ENCODE measurements at regions not wholly inside any gene's neighbourhood (a gene's known extent, or its start where the extent isn't known, plus 50 kb on each side); places are given as distances from the start of the nearest gene placed in this dataset.

DNA sequence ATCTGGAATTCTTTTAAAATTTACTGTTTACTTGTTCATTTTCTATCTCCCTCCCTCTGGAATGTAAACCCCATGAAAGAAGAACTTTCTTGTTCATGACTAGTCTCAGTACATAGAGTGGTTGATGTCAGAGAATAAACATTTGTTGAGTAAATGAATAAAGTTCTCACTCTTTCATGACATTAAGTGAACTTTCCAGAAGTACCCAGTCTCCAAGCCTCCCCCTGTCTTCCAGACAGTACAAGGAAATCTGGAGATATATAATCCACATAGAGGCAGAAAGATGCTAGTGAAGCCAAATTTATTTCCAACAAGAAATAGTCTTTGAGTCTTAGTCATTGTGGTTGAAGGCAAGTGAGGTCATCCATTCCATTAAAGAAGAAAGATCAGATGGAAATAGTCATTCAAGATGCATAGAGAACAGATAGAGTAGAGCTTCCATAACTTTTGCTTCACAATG is 71.5 kb upstream of the GALNT15 start:
- DNase-seq = no peak
- H3K4me3 ChIP-seq = no peak overlapping the region
- intact Hi-C loops (cut with DNase I; ENCODE audit: low total_unique reads) = no loop called here
- no peaks in the 10 kb centered on the region for H3K27me3 ChIP-seq
- H3K9me3 ChIP-seq = no peaks in the 10 kb centered on the region
- TF ChIP-seq POLR2A (IDR thresholded peaks at IDR 0.05) = no peak
- TF ChIP-seq, protein P1, sequence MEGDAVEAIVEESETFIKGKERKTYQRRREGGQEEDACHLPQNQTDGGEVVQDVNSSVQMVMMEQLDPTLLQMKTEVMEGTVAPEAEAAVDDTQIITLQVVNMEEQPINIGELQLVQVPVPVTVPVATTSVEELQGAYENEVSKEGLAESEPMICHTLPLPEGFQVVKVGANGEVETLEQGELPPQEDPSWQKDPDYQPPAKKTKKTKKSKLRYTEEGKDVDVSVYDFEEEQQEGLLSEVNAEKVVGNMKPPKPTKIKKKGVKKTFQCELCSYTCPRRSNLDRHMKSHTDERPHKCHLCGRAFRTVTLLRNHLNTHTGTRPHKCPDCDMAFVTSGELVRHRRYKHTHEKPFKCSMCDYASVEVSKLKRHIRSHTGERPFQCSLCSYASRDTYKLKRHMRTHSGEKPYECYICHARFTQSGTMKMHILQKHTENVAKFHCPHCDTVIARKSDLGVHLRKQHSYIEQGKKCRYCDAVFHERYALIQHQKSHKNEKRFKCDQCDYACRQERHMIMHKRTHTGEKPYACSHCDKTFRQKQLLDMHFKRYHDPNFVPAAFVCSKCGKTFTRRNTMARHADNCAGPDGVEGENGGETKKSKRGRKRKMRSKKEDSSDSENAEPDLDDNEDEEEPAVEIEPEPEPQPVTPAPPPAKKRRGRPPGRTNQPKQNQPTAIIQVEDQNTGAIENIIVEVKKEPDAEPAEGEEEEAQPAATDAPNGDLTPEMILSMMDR (IDR thresholded peaks at IDR 0.05) = no peak
- no peak for TF ChIP-seq EP300 (IDR thresholded peaks at IDR 0.05)
- no peak for TF ChIP-seq POLR2AphosphoS5 (IDR thresholded peaks at IDR 0.05)
- peak overlapping the region in 3 of 5 donors; percentile 15 to 59 (median 53) for H3K27ac ChIP-seq
- H3K36me3 ChIP-seq = no peaks in the 10 kb centered on the region
- peaks cover 0 to 7% (median 0%) of the 10 kb centered on the region in 4 donors for H3K4me1 ChIP-seq

DNA sequence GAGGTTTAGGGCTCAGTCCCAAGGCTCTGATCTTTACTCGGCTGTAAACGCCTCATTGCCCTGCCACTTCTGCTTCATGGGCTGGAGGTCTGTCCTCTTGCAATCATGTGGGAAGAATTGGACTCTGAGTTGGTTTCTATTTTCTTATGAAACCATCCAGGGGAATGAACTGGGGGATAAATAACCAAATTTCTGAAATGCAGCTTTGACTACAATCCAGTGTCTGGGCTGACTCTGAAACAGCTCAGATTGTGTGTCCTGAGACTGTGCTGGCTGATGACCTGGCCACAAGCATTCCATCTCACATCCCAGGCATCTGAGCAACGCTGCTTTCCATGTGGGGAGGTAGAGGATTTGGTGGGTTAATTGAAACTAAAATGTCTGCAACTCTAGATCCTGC is 71.0 kb upstream of the GALNT15 start:
- WGBS, 5 donors = 56 to 79% (median 76%) methylated on average over 2 to 3 of the region's 3 CpGs
- Histone ChIP-seq H3K4me1 (peaks cover 0 to 7% (median 0%) of the 10 kb centered on the region in 4 donors), H3K27ac (peak overlapping the region in 3 of 5 donors; percentile 15 to 59 (median 53)), H3K36me3 (no peaks in the 10 kb centered on the region), H3K9me3 (no peaks in the 10 kb centered on the region), H3K4me3 (no peak overlapping the region), H3K27me3 (no peaks in the 10 kb centered on the region)
- no peak for DNase-seq
- TF ChIP-seq, protein P1 (IDR thresholded peaks at IDR 0.05) = no peak
- TF ChIP-seq POLR2AphosphoS5 (IDR thresholded peaks at IDR 0.05) (no peak), EP300 (IDR thresholded peaks at IDR 0.05) (no peak)
- intact Hi-C loops (cut with DNase I; ENCODE audit: low total_unique reads) = no loop called here

DNA sequence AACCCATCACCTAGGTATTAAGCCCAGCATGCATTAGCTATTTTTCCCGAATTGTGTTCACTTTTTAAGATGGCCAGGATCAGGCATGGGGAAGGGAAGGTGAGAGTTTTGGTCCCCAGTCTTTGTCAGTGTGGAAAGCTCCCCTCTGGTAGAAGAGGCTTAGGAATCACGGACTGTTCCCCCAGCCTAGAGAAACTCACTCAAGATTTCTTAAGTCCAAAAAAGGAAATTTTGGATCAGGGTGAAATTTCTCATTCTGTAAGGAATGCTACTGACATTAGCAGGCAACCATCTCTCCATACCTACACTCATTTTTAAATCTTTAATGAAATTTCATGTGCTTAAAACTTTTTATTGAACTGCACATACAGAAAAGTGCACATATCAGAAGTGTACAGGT is 70.3 kb upstream of the GALNT15 start:
- H3K27ac ChIP-seq = peak overlapping the region in 1 of 5 donors; percentile 59
- no peaks in the 10 kb centered on the region for H3K27me3 ChIP-seq
- H3K4me3 ChIP-seq = no peak overlapping the region
- H3K4me1 ChIP-seq = peaks cover 0 to 7% (median 0%) of the 10 kb centered on the region in 4 donors
- WGBS, 5 donors = 70 to 87% (median 79%) methylated on average over 2 of the region's 2 CpGs
- H3K36me3 ChIP-seq = no peaks in the 10 kb centered on the region
- no peaks in the 10 kb centered on the region for H3K9me3 ChIP-seq
- TF ChIP-seq POLR2A (IDR thresholded peaks at IDR 0.05) (no peak), POLR2AphosphoS5 (IDR thresholded peaks at IDR 0.05) (no peak)
- TF ChIP-seq, protein P1 (IDR thresholded peaks at IDR 0.05) = no peak
- no peak for DNase-seq
- intact Hi-C loops (cut with DNase I; ENCODE audit: low total_unique reads) = no loop called here

DNA sequence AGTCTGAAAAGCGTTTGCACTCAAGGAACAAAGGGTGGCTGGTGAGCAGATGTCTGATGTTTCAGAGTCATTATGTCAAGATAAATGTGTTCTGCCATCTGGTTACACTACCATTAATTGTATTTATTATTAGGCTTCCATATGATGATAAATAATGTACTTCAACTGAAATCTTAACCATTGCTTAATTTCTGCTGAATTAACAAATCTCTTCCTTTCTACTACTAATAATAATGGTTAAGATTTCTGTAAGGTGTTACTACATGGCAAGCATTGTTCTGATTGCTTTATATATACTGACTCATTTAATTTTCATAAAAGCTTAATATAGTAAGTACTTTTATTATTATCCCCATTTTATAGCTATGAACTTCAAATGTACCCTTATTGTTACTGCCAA is 68.4 kb upstream of the GALNT15 start:
- intact Hi-C loops (cut with DNase I; ENCODE audit: low total_unique reads) = no loop called here
- DNase-seq = no peak
- Histone ChIP-seq H3K4me1 (peaks cover 0 to 7% (median 0%) of the 10 kb centered on the region in 4 donors), H3K27ac (no peak overlapping the region), H3K4me3 (no peak overlapping the region), H3K9me3 (no peaks in the 10 kb centered on the region), H3K27me3 (no peaks in the 10 kb centered on the region), H3K36me3 (no peaks in the 10 kb centered on the region)
- TF ChIP-seq EP300 (IDR thresholded peaks at IDR 0.05) = no peak
- no peak for TF ChIP-seq POLR2A (IDR thresholded peaks at IDR 0.05)
- no peak for TF ChIP-seq POLR2AphosphoS5 (IDR thresholded peaks at IDR 0.05)
- TF ChIP-seq, protein P1 (IDR thresholded peaks at IDR 0.05) = no peak
- 76 to 100% (median 82%) methylated on average over 1 of the region's 1 CpG for WGBS, 5 donors
